GM23248 (cell line): ENCODE measurements at regions not wholly inside any gene's neighbourhood (a gene's known extent, or its start where the extent isn't known, plus 50 kb on each side); places are given as distances from the start of the nearest gene placed in this dataset.

Experiments
- EZH2 ChIP-seq: fragments of 200-600 bp; sonication (generic); IDR thresholded peaks from 2 replicates; pipeline ENCODE4 v1.6.1; 2018; ENCODE audit warnings: antibody characterized with exemption, mild to moderate bottlenecking; ENCODE audit not compliant: insufficient read depth, poor library complexity, severe bottlenecking
- EZH2phosphoT487 ChIP-seq: fragments of 200-600 bp; sonication (generic); IDR thresholded peaks from 2 replicates; pipeline ENCODE4 v1.6.1; 2018; ENCODE audit warnings: antibody characterized with exemption, moderate library complexity, mild to moderate bottlenecking, low read depth; ENCODE audit not compliant: insufficient read depth

DNA sequence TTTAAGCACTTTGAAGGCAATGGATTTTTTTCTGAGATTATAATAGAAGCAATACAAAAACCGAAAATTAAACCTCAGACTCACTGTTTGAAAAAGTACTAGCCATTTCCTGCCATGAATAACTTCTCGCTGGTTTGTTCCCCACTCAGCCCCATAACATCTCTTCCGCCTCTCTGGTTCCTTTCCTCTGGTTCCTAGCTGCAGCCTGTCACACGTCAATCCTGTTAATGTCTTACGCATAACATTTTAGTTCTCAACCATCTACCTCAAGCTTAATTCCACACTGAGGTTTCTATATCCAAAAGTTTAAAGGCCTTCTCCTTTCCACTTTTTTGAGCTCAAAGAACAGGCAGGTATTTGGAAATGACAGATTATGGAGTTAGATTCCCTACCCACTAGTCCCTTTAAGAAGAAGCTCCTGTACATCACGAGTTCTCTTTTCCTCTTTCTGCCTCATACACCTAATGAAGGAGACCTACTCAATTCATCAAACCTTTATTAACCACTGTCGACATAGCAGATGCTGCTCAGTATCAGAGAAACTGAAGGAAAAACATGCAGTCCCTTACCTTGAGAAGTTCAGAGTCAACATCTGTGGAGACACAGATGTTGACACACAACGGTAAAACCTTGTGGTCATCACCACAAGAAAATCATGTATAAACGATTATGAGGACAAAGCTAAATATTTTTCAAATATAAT is 243.0 kb upstream of the PTGER4 start:
- TF ChIP-seq EZH2 (no peak), EZH2phosphoT487 (no peak)
